ENCODE measurements at regions not wholly inside any gene's neighbourhood (a gene's known extent, or its start where the extent isn't known, plus 50 kb on each side); places are given as distances from the start of the nearest gene placed in this dataset.

- CTCF ChIA-PET: no interaction called here
- POLR2A ChIA-PET (ENCODE audit: unreplicated experiment): no interaction called here
- BruUV-seq (replicated peaks): no TSS peak
- Histone ChIP-seq H4K20me1 (ENCODE audit: insufficient read depth) (no peaks in the 10 kb centered on the region), H3K9me2 (ENCODE audit: insufficient read depth) (no peaks in the 10 kb centered on the region), H3K4me2 (no peak overlapping the region), H3K27ac (no peak overlapping the region), H3K79me2 (ENCODE audit: low read depth) (no peaks in the 10 kb centered on the region), H3K4me1 (replicated peaks; ENCODE audit: insufficient read depth) (no peaks in the 10 kb centered on the region), H3K27me3 (ENCODE audit: insufficient read depth, low read depth) (no peaks in the 10 kb centered on the region), H3K36me3 (ENCODE audit: low read depth) (no peaks in the 10 kb centered on the region), H3F3A (ENCODE audit: insufficient read depth, low read depth) (no peaks in the 10 kb centered on the region), H3K9me3 (ENCODE audit: insufficient read depth, low read depth) (no peaks in the 10 kb centered on the region), H3K4me3 (no peak overlapping the region), H2AFZ (no peak overlapping the region)
- intact Hi-C loops (cut with micrococcal nuclease; ENCODE audit: unreplicated experiment): no loop called here
- no peak for TF ChIP-seq CTCF (conservative IDR thresholded peaks at IDR 0.05)
- no peak for DNase-seq
These were observed 1247.6 kb downstream of the CNTNAP5 start for GRCh38 chr2:125272651-125273050.

GRCh38 chr2:125274718-125275117 is 1249.6 kb downstream of the CNTNAP5 start:
- Histone ChIP-seq H3K4me3 (no peak overlapping the region), H3K9me3 (ENCODE audit: insufficient read depth, low read depth) (no peaks in the 10 kb centered on the region), H3K36me3 (ENCODE audit: low read depth) (no peaks in the 10 kb centered on the region), H3K79me2 (ENCODE audit: low read depth) (no peaks in the 10 kb centered on the region), H3K9me2 (ENCODE audit: insufficient read depth) (no peaks in the 10 kb centered on the region), H3K27ac (no peak overlapping the region), H3K4me2 (no peak overlapping the region), H3F3A (ENCODE audit: insufficient read depth, low read depth) (no peaks in the 10 kb centered on the region), H3K27me3 (ENCODE audit: insufficient read depth, low read depth) (0 out of 2 replicates have a peak, but pooled peaks cover 3% of the 10 kb centered on the region), H3K4me1 (replicated peaks; ENCODE audit: insufficient read depth) (no peaks in the 10 kb centered on the region), H2AFZ (no peak overlapping the region), H4K20me1 (ENCODE audit: insufficient read depth) (no peaks in the 10 kb centered on the region)
- TF ChIP-seq EZH2 (IDR thresholded peaks at IDR 0.05; ENCODE audit: low read depth): no peak
- no peak for TF ChIP-seq CTCF (conservative IDR thresholded peaks at IDR 0.05)
- no peak for DNase-seq
- ChIA-PET CTCF (no interaction called here), POLR2A (ENCODE audit: unreplicated experiment) (no interaction called here)
- intact Hi-C loops (cut with micrococcal nuclease; ENCODE audit: unreplicated experiment): no loop called here
- BruUV-seq (replicated peaks): no TSS peak

GRCh38 chr2:125280265-125280664 is 1255.2 kb downstream of the CNTNAP5 start:
- Histone ChIP-seq H3K4me2 (no peak overlapping the region), H2AFZ (no peak overlapping the region), H3K36me3 (ENCODE audit: low read depth) (no peaks in the 10 kb centered on the region), H3K9me3 (ENCODE audit: insufficient read depth, low read depth) (no peaks in the 10 kb centered on the region), H3K9me2 (ENCODE audit: insufficient read depth) (no peaks in the 10 kb centered on the region), H3K4me1 (replicated peaks; ENCODE audit: insufficient read depth) (no peaks in the 10 kb centered on the region), H3K27me3 (ENCODE audit: insufficient read depth, low read depth) (0 out of 2 replicates have a peak, but pooled peaks cover 3% of the 10 kb centered on the region), H3K79me2 (ENCODE audit: low read depth) (no peaks in the 10 kb centered on the region), H4K20me1 (ENCODE audit: insufficient read depth) (no peaks in the 10 kb centered on the region), H3K27ac (no peak overlapping the region), H3K4me3 (no peak overlapping the region), H3F3A (ENCODE audit: insufficient read depth, low read depth) (no peaks in the 10 kb centered on the region)
- POLR2A ChIA-PET (ENCODE audit: unreplicated experiment): no interaction called here
- no TSS peak for BruUV-seq (replicated peaks)
- no peak for TF ChIP-seq CTCF (conservative IDR thresholded peaks at IDR 0.05)
- TF ChIP-seq EZH2 (IDR thresholded peaks at IDR 0.05; ENCODE audit: low read depth): no peak
- no peak for DNase-seq
- intact Hi-C loops (cut with micrococcal nuclease; ENCODE audit: unreplicated experiment): no loop called here
- CTCF ChIA-PET: no interaction called here

Measured in PC-9 (cell line).